HG03378 (cell line): ENCODE measurements at regions not wholly inside any gene's neighbourhood (a gene's known extent, or its start where the extent isn't known, plus 50 kb on each side); places are given as distances from the start of the nearest gene placed in this dataset.

ENCODE experiments used
- ATAC-seq: cut with Tn5 transposase; IDR thresholded peaks from one replicate; pipeline ENCODE4 v1.9.1; 2021; ENCODE audit warnings: mild to moderate bottlenecking, moderate library complexity; ENCODE audit not compliant: unreplicated experiment

- no peak for ATAC-seq
Observed at GRCh38 chr4:31088600-31089230, 368.5 kb downstream of the PCDH7 start.

- ATAC-seq, result no peak
Observed at GRCh38 chr4:31089815-31090214, 369.6 kb downstream of the PCDH7 start.

- no peak for ATAC-seq
Observed at GRCh38 chr4:31094474-31094873, 374.3 kb downstream of the PCDH7 start.

- ATAC-seq, result no peak
Observed at GRCh38 chr4:31097999-31098398, 377.8 kb downstream of the PCDH7 start.

- no peak for ATAC-seq
Observed at GRCh38 chr4:31100536-31100935, 380.4 kb downstream of the PCDH7 start.

- no peak for ATAC-seq
Observed at GRCh38 chr4:31104043-31104442, 383.9 kb downstream of the PCDH7 start.

- no peak for ATAC-seq
Observed at GRCh38 chr4:31104577-31104976, 384.4 kb downstream of the PCDH7 start.

GRCh38 chr4:31106419-31106818 is 386.2 kb downstream of the PCDH7 start:
- ATAC-seq, result no peak

GRCh38 chr4:31107362-31107761 is 387.2 kb downstream of the PCDH7 start:
- no peak for ATAC-seq

GRCh38 chr4:31108762-31109161 is 388.6 kb downstream of the PCDH7 start:
- no peak for ATAC-seq

- ATAC-seq, result no peak
Observed at GRCh38 chr4:31111790-31112189, 391.6 kb downstream of the PCDH7 start.

- no peak for ATAC-seq
Observed at GRCh38 chr4:31114816-31115215, 394.6 kb downstream of the PCDH7 start.

GRCh38 chr4:31124008-31124585 is 403.9 kb downstream of the PCDH7 start:
- no peak for ATAC-seq

GRCh38 chr4:31125061-31125460 is 404.9 kb downstream of the PCDH7 start:
- ATAC-seq, result no peak

GRCh38 chr4:31125496-31125895 is 405.3 kb downstream of the PCDH7 start:
- no peak for ATAC-seq

GRCh38 chr4:31126881-31127398 is 406.8 kb downstream of the PCDH7 start:
- no peak for ATAC-seq

GRCh38 chr4:31130930-31131329 is 410.8 kb downstream of the PCDH7 start:
- no peak for ATAC-seq

GRCh38 chr4:31134720-31135119 is 414.6 kb downstream of the PCDH7 start:
- no peak for ATAC-seq

- no peak for ATAC-seq
Observed at GRCh38 chr4:31139767-31140166, 419.6 kb downstream of the PCDH7 start.

GRCh38 chr4:31141095-31141831 is 421.1 kb downstream of the PCDH7 start:
- ATAC-seq, result no peak

- no peak for ATAC-seq
Observed at GRCh38 chr4:31141832-31142142, 421.6 kb downstream of the PCDH7 start.

- no peak for ATAC-seq
Observed at GRCh38 chr4:31146366-31146765, 426.2 kb downstream of the PCDH7 start.
